IPS DF 6.9 (cell line): ENCODE measurements at regions not wholly inside any gene's neighbourhood (a gene's known extent, or its start where the extent isn't known, plus 50 kb on each side); places are given as distances from the start of the nearest gene placed in this dataset.

ENCODE experiments used
- DNase-seq: peaks from one replicate; pipeline ENCODE4 v3.0.0-alpha.2; 2013; ENCODE audit warnings: low read depth, low spot score
- H3K27ac ChIP-seq: one replicate; pipeline ENCODE4 v1.5.1; 2013; ENCODE audit warnings: low read length, control low read depth
- H3K27me3 ChIP-seq: 2 replicates; pipeline ENCODE4 v1.6.1; 2013; ENCODE audit warnings: mild to moderate bottlenecking, low read length; ENCODE audit not compliant: control insufficient read depth, insufficient read depth
- H3K36me3 ChIP-seq: 2 replicates; pipeline ENCODE4 v1.6.1; 2013; ENCODE audit warnings: low read length; ENCODE audit not compliant: control insufficient read depth, insufficient read depth
- H3K4me1 ChIP-seq: 2 replicates; pipeline ENCODE4 v1.6.1; 2013; ENCODE audit warnings: low read length; ENCODE audit not compliant: control insufficient read depth, insufficient read depth
- H3K4me3 ChIP-seq: 2 replicates; pipeline ENCODE4 v1.5.1; 2013; ENCODE audit warnings: mild to moderate bottlenecking, low read length
- H3K9me3 ChIP-seq: 2 replicates; pipeline ENCODE4 v1.6.1; 2013; ENCODE audit warnings: low read length, inconsistent platforms; ENCODE audit not compliant: control insufficient read depth, insufficient read depth
- WGBS: extraction: QIAGEN DNeasy Blood & Tissue Kit; methylation state at CpG from one replicate; pipeline ENCODE4 v1.1.7; 2013; ENCODE audit warnings: mixed read lengths, missing lambda C conversion rate; ENCODE audit not compliant: insufficient read length, insufficient coverage; 5-methylcytosine and 5-hydroxymethylcytosine counted together

GRCh38 chr4:138964716-138965426, 50.7 kb upstream of the NOCT start:
- H3K4me1 ChIP-seq, result no peaks in the 10 kb centered on the region; the same call in 1 of the 2 replicates
- H3K9me3 ChIP-seq, result no peaks in the 10 kb centered on the region
- no peak overlapping the region for H3K4me3 ChIP-seq
- no peaks in the 10 kb centered on the region for H3K36me3 ChIP-seq
- WGBS, result no CpG with 5 or more reads among the region's 8 CpGs
- H3K27me3 ChIP-seq, result no peaks in the 10 kb centered on the region
- DNase-seq, result no peak
- no peak overlapping the region for H3K27ac ChIP-seq

GRCh38 chr4:138963412-138963811, 52.2 kb upstream of the NOCT start:
- Histone ChIP-seq H3K36me3 (no peaks in the 10 kb centered on the region), H3K4me1 (no peaks in the 10 kb centered on the region; the same call in 1 of the 2 replicates), H3K4me3 (no peak overlapping the region), H3K9me3 (no peaks in the 10 kb centered on the region), H3K27ac (no peak overlapping the region), H3K27me3 (no peaks in the 10 kb centered on the region)
- 100% methylated on average over 1 of the region's 4 CpGs for WGBS
- no peak for DNase-seq

GRCh38 chr4:138961664-138962063, 53.9 kb upstream of the NOCT start:
- Histone ChIP-seq H3K9me3 (no peaks in the 10 kb centered on the region), H3K4me3 (no peak overlapping the region), H3K27ac (no peak overlapping the region), H3K27me3 (no peaks in the 10 kb centered on the region), H3K36me3 (no peaks in the 10 kb centered on the region), H3K4me1 (no peaks in the 10 kb centered on the region; the same call in 1 of the 2 replicates)
- no CpG with 5 or more reads among the region's 1 CpG for WGBS
- no peak for DNase-seq

GRCh38 chr4:138961129-138961528, 54.5 kb upstream of the NOCT start:
- Histone ChIP-seq H3K4me3 (no peak overlapping the region), H3K9me3 (no peaks in the 10 kb centered on the region), H3K36me3 (no peaks in the 10 kb centered on the region), H3K27me3 (no peaks in the 10 kb centered on the region), H3K4me1 (no peaks in the 10 kb centered on the region; the same call in 1 of the 2 replicates), H3K27ac (no peak overlapping the region)
- WGBS, result no CpG with 5 or more reads among the region's 5 CpGs
- no peak for DNase-seq

- Histone ChIP-seq H3K27ac (no peak overlapping the region), H3K27me3 (no peaks in the 10 kb centered on the region), H3K36me3 (no peaks in the 10 kb centered on the region), H3K4me3 (no peak overlapping the region), H3K9me3 (no peaks in the 10 kb centered on the region), H3K4me1 (no peaks in the 10 kb centered on the region; the same call in 1 of the 2 replicates)
- no peak for DNase-seq
- no CpG with 5 or more reads among the region's 4 CpGs for WGBS
Measured at GRCh38 chr4:138960175-138960710, 55.3 kb upstream of the NOCT start.

- Histone ChIP-seq H3K36me3 (no peaks in the 10 kb centered on the region), H3K4me1 (no peaks in the 10 kb centered on the region; the same call in 1 of the 2 replicates), H3K27me3 (no peaks in the 10 kb centered on the region), H3K27ac (no peak overlapping the region), H3K9me3 (no peaks in the 10 kb centered on the region), H3K4me3 (no peak overlapping the region)
- no peak for DNase-seq
- no CpG with 5 or more reads among the region's 5 CpGs for WGBS
Measured at GRCh38 chr4:138959097-138959815, 56.3 kb upstream of the NOCT start.

GRCh38 chr4:138958519-138958918, 57.1 kb upstream of the NOCT start:
- no CpG with 5 or more reads among the region's 3 CpGs for WGBS
- DNase-seq, result no peak
- no peak overlapping the region for H3K27ac ChIP-seq

GRCh38 chr4:138957302-138957701, 58.3 kb upstream of the NOCT start:
- Histone ChIP-seq H3K9me3 (no peaks in the 10 kb centered on the region), H3K4me1 (no peaks in the 10 kb centered on the region), H3K4me3 (no peak overlapping the region), H3K27me3 (no peaks in the 10 kb centered on the region), H3K36me3 (no peaks in the 10 kb centered on the region), H3K27ac (no peak overlapping the region)
- DNase-seq, result no peak
- WGBS, result no CpG with 5 or more reads among the region's 7 CpGs

More at GRCh38 chr4:138958519-138958918, 57.1 kb upstream of the NOCT start:
- Histone ChIP-seq H3K4me3 (no peak overlapping the region), H3K4me1 (no peaks in the 10 kb centered on the region; the same call in 1 of the 2 replicates), H3K27me3 (no peaks in the 10 kb centered on the region), H3K36me3 (no peaks in the 10 kb centered on the region), H3K9me3 (no peaks in the 10 kb centered on the region)

GRCh38 chr4:138954428-138954827, 61.2 kb upstream of the NOCT start:
- no peak overlapping the region for H3K27ac ChIP-seq
- H3K4me1 ChIP-seq, result no peaks in the 10 kb centered on the region
- no peaks in the 10 kb centered on the region for H3K9me3 ChIP-seq
- WGBS, result no CpG with 5 or more reads among the region's 2 CpGs
- no peaks in the 10 kb centered on the region for H3K36me3 ChIP-seq
- H3K4me3 ChIP-seq, result no peak overlapping the region
- no peaks in the 10 kb centered on the region for H3K27me3 ChIP-seq
- DNase-seq, result no peak

GRCh38 chr4:138953961-138954371, 61.6 kb upstream of the NOCT start:
- WGBS, result no CpG with 5 or more reads among the region's 2 CpGs
- Histone ChIP-seq H3K36me3 (no peaks in the 10 kb centered on the region), H3K4me3 (no peak overlapping the region), H3K4me1 (no peaks in the 10 kb centered on the region), H3K27ac (no peak overlapping the region), H3K9me3 (no peaks in the 10 kb centered on the region), H3K27me3 (no peaks in the 10 kb centered on the region)
- no peak for DNase-seq
